DND-41 (cell line): ENCODE measurements at regions not wholly inside any gene's neighbourhood (a gene's known extent, or its start where the extent isn't known, plus 50 kb on each side); places are given as distances from the start of the nearest gene placed in this dataset.

Experiments
- ATAC-seq: fragments of 200-7000 bp; cut with Tn5 transposase; 3 replicates; pipeline ENCODE4 v1.9.1; 2021; ENCODE audit warnings: low read depth; ENCODE audit not compliant: insufficient read depth
- DNase-seq: peaks from one replicate; pipeline ENCODE4 v3.0.0-alpha.2; 2020
- H2AFZ ChIP-seq: 2 replicates; pipeline ENCODE4 v1.6.0; 2012; ENCODE audit warnings: low read depth, low read length
- H3K27ac ChIP-seq: 2 replicates; pipeline ENCODE4 v1.5.1; 2012; ENCODE audit warnings: low read length, inconsistent platforms
- H3K27me3 ChIP-seq: fragments of 200-600 bp; sonication (generic); 2 replicates; pipeline ENCODE4 v1.6.0; 2012; ENCODE audit warnings: low read length, mild to moderate bottlenecking, inconsistent platforms; ENCODE audit not compliant: insufficient read depth, poor library complexity
- H3K36me3 ChIP-seq: 2 replicates; pipeline ENCODE4 v1.5.1; 2012; ENCODE audit warnings: low read length, inconsistent platforms; ENCODE audit not compliant: insufficient read depth
- H3K4me1 ChIP-seq: 2 replicates; pipeline ENCODE4 v1.5.1; 2012; ENCODE audit warnings: mild to moderate bottlenecking, low read length; ENCODE audit not compliant: insufficient read depth
- H3K4me2 ChIP-seq: 2 replicates; pipeline ENCODE4 v1.6.0; 2012; ENCODE audit warnings: mild to moderate bottlenecking, moderate library complexity, low read length, inconsistent platforms; ENCODE audit not compliant: insufficient read depth
- H3K4me3 ChIP-seq, 2 experiments: fragments of 200-600 bp in 1 of 2; shearing (Covaris generic) in 1 of 2; 2 replicates each; pipeline ENCODE4 v1.5.1; 2012 to 2016; ENCODE audit warnings: inconsistent platforms in 2 of 2, low read length in 2 of 2, mild to moderate bottlenecking in 2 of 2, low read depth in 1 of 2, moderate library complexity in 1 of 2
- H3K79me2 ChIP-seq: 2 replicates; pipeline ENCODE4 v1.6.0; 2012; ENCODE audit warnings: low read length, inconsistent platforms; ENCODE audit not compliant: insufficient read depth
- H3K9ac ChIP-seq: 2 replicates; pipeline ENCODE4 v1.6.0; 2012; ENCODE audit warnings: low read depth, mild to moderate bottlenecking, inconsistent platforms, low read length, moderate library complexity
- H3K9me3 ChIP-seq: 2 replicates; pipeline ENCODE4 v1.5.1; 2012; ENCODE audit warnings: low read length, moderate library complexity, mild to moderate bottlenecking, inconsistent platforms; ENCODE audit not compliant: insufficient read depth, severe bottlenecking
- H4K20me1 ChIP-seq: 2 replicates; pipeline ENCODE4 v1.6.0; 2012; ENCODE audit warnings: low read length; ENCODE audit not compliant: insufficient read depth
- CTCF ChIP-seq: IDR thresholded peaks from 2 replicates; pipeline ENCODE4 v1.5.1; 2012; ENCODE audit warnings: borderline replicate concordance, low read length, moderate library complexity, mild to moderate bottlenecking; ENCODE audit not compliant: poor library complexity, severe bottlenecking; ENCODE audit errors: extremely low read depth
- EZH2 ChIP-seq: IDR thresholded peaks from 3 replicates; pipeline ENCODE4 v1.6.1; 2012; ENCODE audit warnings: borderline replicate concordance, low read depth, mild to moderate bottlenecking, moderate library complexity, low read length, inconsistent platforms; ENCODE audit not compliant: severe bottlenecking

- DNase-seq (no peak), ATAC-seq (no peak)
- H4K20me1 ChIP-seq: no peaks in the 10 kb centered on the region
- H3K4me3 ChIP-seq: no peak overlapping the region
- no peaks in the 10 kb centered on the region for H3K79me2 ChIP-seq
- no peaks in the 10 kb centered on the region for H3K9me3 ChIP-seq
- H3K9ac ChIP-seq: no peak overlapping the region
- no peaks in the 10 kb centered on the region for H3K36me3 ChIP-seq
- no peaks in the 10 kb centered on the region for H3K27me3 ChIP-seq
- H3K4me1 ChIP-seq: no peaks in the 10 kb centered on the region
- H3K27ac ChIP-seq: no peak overlapping the region
- no peak overlapping the region for H3K4me2 ChIP-seq
- TF ChIP-seq EZH2: no peak
- TF ChIP-seq CTCF: no peak
- no peak overlapping the region for H2AFZ ChIP-seq
These were observed 68.0 kb downstream of the TEX35 start for GRCh38 chr1:178580876-178581275.

- DNase-seq: no peak
- Histone ChIP-seq H3K27me3 (no peaks in the 10 kb centered on the region), H3K36me3 (no peaks in the 10 kb centered on the region), H4K20me1 (no peaks in the 10 kb centered on the region), H3K79me2 (no peaks in the 10 kb centered on the region), H3K4me2 (no peak overlapping the region), H3K27ac (no peak overlapping the region), H3K9me3 (no peaks in the 10 kb centered on the region), H3K4me3 (no peak overlapping the region), H2AFZ (no peak overlapping the region), H3K4me1 (no peaks in the 10 kb centered on the region), H3K9ac (no peak overlapping the region)
- TF ChIP-seq CTCF (no peak), EZH2 (no peak)
- no peak for ATAC-seq
These were observed 68.7 kb downstream of the TEX35 start for GRCh38 chr1:178581351-178582303.

GRCh38 chr1:178587096-178587495, 74.2 kb downstream of the TEX35 start:
- Histone ChIP-seq H3K9me3 (no peaks in the 10 kb centered on the region), H2AFZ (no peak overlapping the region), H3K79me2 (no peaks in the 10 kb centered on the region), H3K9ac (no peak overlapping the region), H4K20me1 (no peaks in the 10 kb centered on the region), H3K4me1 (no peaks in the 10 kb centered on the region), H3K4me3 (no peak overlapping the region), H3K27me3 (peaks cover 6% of the 10 kb centered on the region), H3K27ac (no peak overlapping the region), H3K4me2 (no peak overlapping the region), H3K36me3 (no peaks in the 10 kb centered on the region)
- TF ChIP-seq EZH2 (no peak), CTCF (no peak)
- DNase-seq (no peak), ATAC-seq (no peak)
